Endothelial cell of umbilical vein (primary cell): ENCODE measurements at regions not wholly inside any gene's neighbourhood (a gene's known extent, or its start where the extent isn't known, plus 50 kb on each side); places are given as distances from the start of the nearest gene placed in this dataset.

Experiments used
- BruUV-seq: library from RNA; stranded (reverse); fragments of 400-500 nt; replicated peaks from 2 replicates; lab custom pipeline; 2021; lab: Mats Ljungman, UMichigan
- CTCF ChIA-PET: fragments of 300-600, 350-600 bp; sonication (Branson Sonifier 250); formaldehyde crosslinking; loops from one replicate; lab custom pipeline; 2021; ENCODE audit warnings: antibody characterized with exemption, inconsistent platforms; lab: Charles Lee
- POLR2A ChIA-PET: fragments of 300-600, 350-600 bp; sonication (Branson Sonifier 250); formaldehyde crosslinking; loops from one replicate; lab custom pipeline; 2021; ENCODE audit warnings: antibody characterized with exemption, inconsistent platforms; lab: Charles Lee
- DNase-seq: peaks from one replicate; pipeline ENCODE4 v3.0.0-alpha.2; 2011; ENCODE audit warnings: low read depth, low spot score
- FAIRE-seq: peaks from 2 replicates; lab custom pipeline; 2011; peaks lifted over from hg19 to GRCh38; lab: Jason Lieb, UNC
- H2AFZ ChIP-seq: 2 replicates; pipeline ENCODE4 v1.6.0; 2012; ENCODE audit warnings: low read depth, low read length, control low read depth, inconsistent platforms
- H3K27ac ChIP-seq: 2 replicates; pipeline ENCODE4 v1.5.1; 2011; ENCODE audit warnings: low read depth, mild to moderate bottlenecking, control low read depth, low read length, moderate library complexity; ENCODE audit not compliant: insufficient read depth
- H3K27me3 ChIP-seq, 2 experiments: 2 replicates each; pipeline versions ENCODE4 v1.6.0 to v1.6.1; 2011; ENCODE audit warnings: low read length in 2 of 2, mixed read lengths in 1 of 2; ENCODE audit not compliant: control insufficient read depth in 2 of 2, insufficient read depth in 2 of 2
- H3K36me3 ChIP-seq, 2 experiments: 2 replicates in 1 of 2; 3 replicates in 1 of 2; pipeline ENCODE4 v1.5.1; 2011; ENCODE audit warnings: low read length in 2 of 2, mild to moderate bottlenecking in 1 of 2, moderate library complexity in 1 of 2; ENCODE audit not compliant: control insufficient read depth in 2 of 2, insufficient read depth in 2 of 2; ENCODE audit errors: extremely low read depth in 1 of 2
- H3K4me1 ChIP-seq: 3 replicates; pipeline ENCODE4 v1.5.1; 2011; ENCODE audit warnings: mild to moderate bottlenecking, low read length; ENCODE audit not compliant: control insufficient read depth, insufficient read depth; ENCODE audit errors: extremely low read depth
- H3K4me2 ChIP-seq: 2 replicates; pipeline ENCODE4 v1.6.1; 2011; ENCODE audit warnings: low read length, control low read depth, mixed read lengths; ENCODE audit not compliant: insufficient read depth
- H3K4me3 ChIP-seq, 3 experiments: fragments of 200-600 bp in 1 of 3; sonication (generic), shearing (Covaris generic) in 1 of 3; replicated peaks in 1 of 3; 2 replicates each; pipeline ENCODE4 v1.5.1; 2011 to 2016; ENCODE audit warnings: control low read depth in 3 of 3, low read length in 3 of 3, mild to moderate bottlenecking in 2 of 3, inconsistent platforms in 1 of 3, low read depth in 1 of 3, moderate library complexity in 1 of 3; ENCODE audit not compliant: insufficient read depth in 1 of 3
- H3K79me2 ChIP-seq: 2 replicates; pipeline ENCODE4 v1.6.0; 2012; ENCODE audit warnings: low read length, inconsistent platforms; ENCODE audit not compliant: control insufficient read depth, insufficient read depth
- H3K9ac ChIP-seq: replicated peaks from 2 replicates; pipeline ENCODE3; 2011; ENCODE audit warnings: low read length, control low read depth; ENCODE audit not compliant: insufficient read depth; ENCODE audit errors: extremely low read depth
- H3K9me1 ChIP-seq: replicated peaks from 3 replicates; pipeline ENCODE4 v1.6.0; 2011; ENCODE audit warnings: mild to moderate bottlenecking, low read length; ENCODE audit not compliant: control insufficient read depth, insufficient read depth; ENCODE audit errors: extremely low read depth
- H3K9me3 ChIP-seq: replicated peaks from 2 replicates; pipeline ENCODE4 v1.5.1; 2012; ENCODE audit warnings: low read length, inconsistent platforms; ENCODE audit not compliant: control insufficient read depth, insufficient read depth
- H4K20me1 ChIP-seq: replicated peaks from 2 replicates; pipeline ENCODE3; 2011; ENCODE audit warnings: mild to moderate bottlenecking, low read length; ENCODE audit not compliant: control insufficient read depth, insufficient read depth; ENCODE audit errors: extremely low read depth
- EZH2 ChIP-seq: IDR thresholded peaks from 2 replicates; pipeline ENCODE4 v1.6.1; 2012; ENCODE audit warnings: borderline replicate concordance, low read depth, mild to moderate bottlenecking, moderate library complexity, low read length, inconsistent platforms; ENCODE audit not compliant: severe bottlenecking
- FOS ChIP-seq: IDR thresholded peaks from 2 replicates; pipeline ENCODE4 v1.6.1; 2011; ENCODE audit warnings: mild to moderate bottlenecking, low read length, moderate library complexity, borderline replicate concordance; ENCODE audit not compliant: insufficient read depth
- GATA2 ChIP-seq: IDR thresholded peaks from 2 replicates; pipeline ENCODE4 v1.7.0; 2011; ENCODE audit warnings: low read depth, mild to moderate bottlenecking, moderate library complexity, mixed read lengths, low read length; ENCODE audit not compliant: insufficient read length, insufficient read depth
- JUN ChIP-seq: IDR thresholded peaks from 2 replicates; pipeline ENCODE4 v1.6.1; 2011; ENCODE audit warnings: borderline replicate concordance, low read depth; ENCODE audit not compliant: insufficient read length, insufficient read depth
- MAX ChIP-seq: IDR thresholded peaks from 2 replicates; pipeline ENCODE4 v1.6.1; 2011; ENCODE audit not compliant: insufficient read depth, insufficient read length
- MYC ChIP-seq: IDR thresholded peaks from one replicate; pipeline ENCODE4 v1.6.1; 2011; ENCODE audit warnings: mild to moderate bottlenecking, low read depth, low read length
- POLR2A ChIP-seq: IDR thresholded peaks from 2 replicates; pipeline ENCODE4 v1.6.1; 2012; ENCODE audit warnings: low read depth, mild to moderate bottlenecking, control low read depth, low read length
- POLR2AphosphoS5 ChIP-seq: IDR thresholded peaks from 2 replicates; pipeline ENCODE4 v1.6.1; 2012; ENCODE audit warnings: low read depth, mild to moderate bottlenecking, control low read depth, low read length, moderate library complexity; ENCODE audit not compliant: insufficient read depth
- dilution Hi-C: fragments of 300-500 bp; cut with MboI; formaldehyde crosslinking; loops from one replicate; pipeline ENCODE4 v1.15.0; 2019; ENCODE audit warnings: low sequenced_read_pairs; ENCODE audit not compliant: extremely low pct_ligation_motif_present
- intact Hi-C: fragments of 100-400 bp; cut with micrococcal nuclease; formaldehyde crosslinking; loops from one replicate; pipeline ENCODE4 v1.10.0; 2022
- TF ChIP-seq, protein P1 (sequence below), 2 donors: IDR thresholded peaks; 1 replicate in 1 of 2; 2 replicates in 1 of 2; pipeline ENCODE4 v1.5.1; 2011; ENCODE audit warnings: low read length in 2 of 2, mild to moderate bottlenecking in 2 of 2, moderate library complexity in 2 of 2, control low read depth in 1 of 2, inconsistent platforms in 1 of 2, low read depth in 1 of 2; ENCODE audit not compliant: insufficient read depth in 1 of 2; ENCODE audit errors: extremely low read depth in 1 of 2

- intact Hi-C loops = no loop called here
- BruUV-seq = no TSS peak
- no peaks in the 10 kb centered on the region for H3K79me2 ChIP-seq
- H3K9me3 ChIP-seq = no peaks in the 10 kb centered on the region
- no peak overlapping the region for H3K27ac ChIP-seq
- TF ChIP-seq GATA2 = no peak
- TF ChIP-seq JUN = no peak
- no peak for TF ChIP-seq POLR2AphosphoS5
- TF ChIP-seq EZH2 = no peak
- TF ChIP-seq FOS = no peak
- TF ChIP-seq MYC = no peak
- no peak for TF ChIP-seq POLR2A
- dilution Hi-C loops = no loop called here
- no peak overlapping the region for H3K4me3 ChIP-seq
- FAIRE-seq (no peak), DNase-seq (no peak)
- H3K9ac ChIP-seq = no peak overlapping the region
- CTCF ChIA-PET = no interaction called here
- H3K9me1 ChIP-seq = no peaks in the 10 kb centered on the region
- H3K4me1 ChIP-seq = no peaks in the 10 kb centered on the region
- no peaks in the 10 kb centered on the region for H3K36me3 ChIP-seq
- H2AFZ ChIP-seq = no peak overlapping the region
- no peaks in the 10 kb centered on the region for H3K27me3 ChIP-seq
- no peak overlapping the region for H3K4me2 ChIP-seq
- no peaks in the 10 kb centered on the region for H4K20me1 ChIP-seq
- POLR2A ChIA-PET = no interaction called here
Measured at GRCh38 chr6:153401751-153402150, 270.7 kb upstream of the RGS17 start.

DNA sequence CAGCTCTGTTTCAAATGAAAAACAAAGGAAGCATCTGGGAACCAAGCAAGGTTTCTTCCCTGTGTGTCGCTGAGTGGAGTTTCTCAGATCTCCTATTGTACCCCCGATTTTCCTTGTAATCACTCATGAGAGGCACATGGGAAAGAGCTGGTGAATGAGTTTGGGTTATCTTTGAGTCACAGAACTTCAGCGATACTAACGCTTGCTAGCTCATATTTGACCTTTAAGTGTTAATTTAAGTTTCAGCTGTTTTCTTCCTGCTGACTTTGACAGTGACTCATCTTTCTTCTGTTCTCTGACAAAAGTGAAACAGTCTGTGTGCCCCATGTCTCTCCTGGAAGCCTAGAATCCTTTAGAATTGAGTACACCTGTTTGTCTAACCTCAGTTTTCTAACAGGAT is 261.1 kb upstream of the RGS17 start:
- FAIRE-seq (no peak), DNase-seq (no peak)
- H3K36me3 ChIP-seq = no peaks in the 10 kb centered on the region
- no peaks in the 10 kb centered on the region for H3K4me1 ChIP-seq
- no peak overlapping the region for H3K27ac ChIP-seq
- POLR2A ChIA-PET = no interaction called here
- no peak overlapping the region for H3K4me3 ChIP-seq
- dilution Hi-C loops = no loop called here
- TF ChIP-seq MYC = no peak
- no peak for TF ChIP-seq GATA2
- TF ChIP-seq POLR2A = no peak
- no peak for TF ChIP-seq FOS
- TF ChIP-seq JUN = no peak
- TF ChIP-seq MAX = no peak
- no peak for TF ChIP-seq EZH2
- no peak for TF ChIP-seq POLR2AphosphoS5
- TF ChIP-seq, protein P1, sequence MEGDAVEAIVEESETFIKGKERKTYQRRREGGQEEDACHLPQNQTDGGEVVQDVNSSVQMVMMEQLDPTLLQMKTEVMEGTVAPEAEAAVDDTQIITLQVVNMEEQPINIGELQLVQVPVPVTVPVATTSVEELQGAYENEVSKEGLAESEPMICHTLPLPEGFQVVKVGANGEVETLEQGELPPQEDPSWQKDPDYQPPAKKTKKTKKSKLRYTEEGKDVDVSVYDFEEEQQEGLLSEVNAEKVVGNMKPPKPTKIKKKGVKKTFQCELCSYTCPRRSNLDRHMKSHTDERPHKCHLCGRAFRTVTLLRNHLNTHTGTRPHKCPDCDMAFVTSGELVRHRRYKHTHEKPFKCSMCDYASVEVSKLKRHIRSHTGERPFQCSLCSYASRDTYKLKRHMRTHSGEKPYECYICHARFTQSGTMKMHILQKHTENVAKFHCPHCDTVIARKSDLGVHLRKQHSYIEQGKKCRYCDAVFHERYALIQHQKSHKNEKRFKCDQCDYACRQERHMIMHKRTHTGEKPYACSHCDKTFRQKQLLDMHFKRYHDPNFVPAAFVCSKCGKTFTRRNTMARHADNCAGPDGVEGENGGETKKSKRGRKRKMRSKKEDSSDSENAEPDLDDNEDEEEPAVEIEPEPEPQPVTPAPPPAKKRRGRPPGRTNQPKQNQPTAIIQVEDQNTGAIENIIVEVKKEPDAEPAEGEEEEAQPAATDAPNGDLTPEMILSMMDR (IDR thresholded peaks at IDR 0.05; ENCODE audit: extremely low read depth in 1 of 2, insufficient read depth in 1 of 2, low read depth in 1 of 2, low read length in 2 of 2) = no peak
- intact Hi-C loops = no loop called here
- BruUV-seq = no TSS peak
- H3K79me2 ChIP-seq = no peaks in the 10 kb centered on the region
- H3K27me3 ChIP-seq = no peaks in the 10 kb centered on the region
- H3K9ac ChIP-seq = no peak overlapping the region
- no peaks in the 10 kb centered on the region for H4K20me1 ChIP-seq
- H3K4me2 ChIP-seq = no peak overlapping the region
- H3K9me3 ChIP-seq = peaks cover 2% of the 10 kb centered on the region
- no peaks in the 10 kb centered on the region for H3K9me1 ChIP-seq
- H2AFZ ChIP-seq = no peak overlapping the region
- CTCF ChIA-PET = no interaction called here
